Stimulated activated CD8-positive, alpha-beta memory T cell treated with anti-CD3 and anti-CD28 coated beads, Interleukin-7, amount 100 ng/mL, for 48 hours (primary cell): ENCODE measurements at regions not wholly inside any gene's neighbourhood (a gene's known extent, or its start where the extent isn't known, plus 50 kb on each side); places are given as distances from the start of the nearest gene placed in this dataset.

ENCODE experiments used
- DNase-seq, 2 donors: peaks; one replicate each; pipeline ENCODE4 v3.0.0-alpha.2; 2020; ENCODE audit warnings: low read depth in 1 of 2; ENCODE audit errors: extremely low read depth in 1 of 2

DNA sequence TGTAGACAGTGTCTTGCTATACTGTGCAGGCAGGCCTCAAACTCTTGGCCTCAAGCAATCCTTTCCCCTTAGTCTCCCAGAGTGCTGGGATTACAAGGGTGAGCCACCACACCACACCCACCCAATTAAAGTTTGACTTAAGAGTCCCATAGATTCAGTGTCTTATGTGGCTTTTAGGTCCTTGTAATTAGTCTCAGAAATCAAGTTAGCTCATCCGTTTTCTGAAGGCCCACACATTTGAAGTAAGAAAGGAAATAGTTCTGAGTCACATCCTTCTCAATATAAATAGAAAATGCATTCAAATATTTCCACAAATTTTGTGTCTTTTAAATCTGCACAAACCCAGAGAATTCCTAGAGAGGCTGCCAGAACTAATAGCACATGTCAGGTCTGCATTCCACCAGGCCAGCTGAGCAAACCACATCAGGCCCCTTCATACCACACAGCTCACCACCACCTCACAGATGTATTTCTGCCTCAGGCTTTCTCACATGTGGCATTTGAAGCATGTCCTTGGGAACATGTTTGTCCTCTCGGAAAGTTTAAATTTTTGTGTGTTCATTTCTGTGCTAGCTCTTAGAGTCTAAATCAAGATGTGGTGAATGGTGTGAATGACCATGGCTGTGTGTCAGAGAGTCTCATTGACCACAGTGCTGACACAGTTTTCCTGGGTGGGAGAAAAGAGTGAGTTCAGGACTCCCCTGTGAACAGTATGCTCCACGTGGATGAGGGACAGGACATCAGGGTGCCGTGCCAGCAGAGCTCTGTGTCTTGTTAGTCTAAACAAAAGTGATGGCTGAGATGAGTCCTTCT is 148.4 kb upstream of the USP9Y start:
- DNase-seq: no peak

DNA sequence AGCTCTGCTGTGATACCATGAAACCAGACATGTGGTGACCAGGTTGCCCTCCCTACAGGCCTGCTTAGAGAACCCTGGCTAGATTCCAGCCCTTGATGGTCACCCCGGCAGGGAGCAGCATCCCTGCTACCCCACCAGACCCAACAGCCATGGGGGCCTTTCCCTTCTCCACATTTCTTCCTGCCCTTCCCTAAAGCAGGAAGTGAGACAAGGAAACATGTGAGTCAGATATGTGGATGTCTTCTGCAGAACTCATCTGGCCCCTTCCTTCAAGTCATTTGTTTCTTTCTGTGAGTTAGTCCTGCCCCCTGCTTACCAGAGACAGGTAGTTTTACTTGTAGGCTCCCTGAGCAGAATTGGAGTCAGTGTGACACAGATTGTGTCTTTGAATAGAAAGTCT is 147.1 kb upstream of the USP9Y start:
- DNase-seq: no peak

DNA sequence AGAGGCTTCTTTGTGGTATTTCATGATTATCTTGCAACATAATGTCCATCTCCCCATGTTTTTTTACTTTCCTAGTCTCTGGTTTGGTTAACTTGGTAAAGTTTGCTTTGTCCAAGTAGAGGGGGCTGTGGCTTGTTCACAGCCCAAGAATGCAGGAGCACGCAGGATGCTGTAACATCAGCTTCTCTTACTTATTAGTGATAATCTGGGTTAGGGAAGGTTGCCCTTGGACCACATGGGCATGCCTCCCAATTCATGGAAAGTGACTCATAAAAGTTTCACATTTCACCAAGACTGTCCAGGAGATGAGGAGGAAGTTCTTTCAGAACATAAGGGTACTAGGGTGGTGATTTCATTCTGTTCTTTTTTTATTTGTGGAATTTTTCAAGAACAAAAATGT is 146.0 kb upstream of the USP9Y start:
- no peak for DNase-seq

DNA sequence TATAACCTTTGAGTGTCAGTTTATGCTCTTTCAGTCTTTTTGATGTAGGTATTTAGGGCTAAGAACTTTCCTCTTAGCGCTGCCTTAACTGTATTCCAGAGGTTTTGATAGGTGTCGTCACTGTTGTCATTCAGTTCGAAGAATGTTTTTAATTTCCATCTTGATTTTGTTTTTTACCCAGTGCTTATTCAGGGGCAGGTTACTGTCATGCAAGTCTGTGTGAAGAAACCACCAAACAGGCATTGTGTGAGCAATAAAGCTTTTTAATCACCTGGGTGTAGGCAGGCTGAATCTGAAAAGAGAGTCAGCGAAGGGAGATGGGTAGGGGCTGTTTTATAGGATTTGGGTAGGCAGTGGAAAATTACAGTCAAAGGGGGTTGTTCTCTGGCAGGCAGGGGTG is 142.0 kb upstream of the USP9Y start:
- DNase-seq: no peak

DNA sequence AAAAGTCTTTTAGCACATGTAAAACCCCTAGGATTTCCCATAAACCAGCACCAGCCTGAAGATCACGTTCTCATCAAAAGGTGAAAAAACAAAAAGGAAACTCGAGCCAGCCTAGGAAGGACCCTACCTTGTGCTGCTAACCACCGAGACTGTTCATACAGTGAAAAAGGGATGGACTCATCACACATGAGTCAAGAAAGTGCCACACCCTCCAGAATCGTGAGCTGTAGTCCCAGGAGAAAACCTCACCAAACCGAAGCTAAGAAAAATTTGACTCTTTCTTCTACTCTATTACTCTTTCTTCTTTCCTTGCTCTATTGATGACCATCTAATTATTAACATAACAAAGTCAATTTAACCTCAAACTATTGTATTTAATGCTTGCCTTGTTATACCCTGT is 124.8 kb upstream of the USP9Y start:
- DNase-seq: no peak

DNA sequence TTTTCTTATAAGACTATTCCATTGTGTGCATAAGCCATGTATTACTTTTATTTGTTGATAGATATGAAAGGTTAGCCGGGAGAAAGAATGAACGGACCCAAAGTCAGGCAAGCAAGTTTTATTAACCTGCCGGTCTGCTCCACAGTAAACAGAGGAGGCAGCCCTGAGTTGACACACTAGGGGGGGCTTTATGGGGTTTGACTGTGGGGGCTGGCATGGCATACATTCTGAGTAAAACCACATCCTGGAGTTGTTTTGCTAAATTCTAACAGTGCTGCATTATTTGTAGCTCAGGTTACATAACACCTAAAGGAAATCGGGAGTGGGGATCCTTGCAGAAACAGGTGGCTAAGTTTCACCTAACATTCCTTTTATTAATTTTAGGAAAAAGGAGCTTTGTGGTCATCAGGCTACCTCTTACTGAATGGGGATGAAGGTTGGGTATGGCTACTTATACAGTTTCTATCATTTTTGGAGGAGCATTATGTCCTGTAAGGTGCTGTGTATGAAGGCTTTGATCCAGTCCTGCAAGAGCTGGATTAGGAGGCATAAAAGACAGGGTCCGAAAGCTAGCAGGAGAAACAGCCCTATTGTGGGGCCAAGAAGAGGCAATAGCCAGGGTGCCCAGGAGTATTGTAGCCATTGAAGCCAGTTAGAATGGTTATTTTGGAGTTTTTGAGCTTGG is 107.4 kb upstream of the USP9Y start:
- DNase-seq: no peak

DNA sequence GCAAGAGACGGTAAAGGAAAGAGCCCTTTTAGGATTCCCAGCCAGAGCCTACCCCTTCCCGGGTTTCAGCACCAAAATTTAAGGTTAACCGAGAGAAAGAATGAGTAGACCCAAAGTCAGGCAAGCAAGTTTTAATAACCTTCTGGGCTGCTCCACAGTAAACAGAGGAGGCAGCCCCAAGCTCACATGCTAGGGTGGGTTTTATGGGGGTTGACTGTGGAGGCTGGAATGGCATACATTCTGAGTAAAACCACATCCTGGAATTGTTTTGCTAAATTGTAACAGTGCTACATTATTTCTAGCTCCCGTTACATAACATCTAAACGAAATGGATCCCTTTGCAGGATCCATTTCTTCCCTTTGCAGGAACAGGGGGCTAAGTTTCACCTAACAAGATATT is 102.2 kb upstream of the USP9Y start:
- DNase-seq: no peak

DNA sequence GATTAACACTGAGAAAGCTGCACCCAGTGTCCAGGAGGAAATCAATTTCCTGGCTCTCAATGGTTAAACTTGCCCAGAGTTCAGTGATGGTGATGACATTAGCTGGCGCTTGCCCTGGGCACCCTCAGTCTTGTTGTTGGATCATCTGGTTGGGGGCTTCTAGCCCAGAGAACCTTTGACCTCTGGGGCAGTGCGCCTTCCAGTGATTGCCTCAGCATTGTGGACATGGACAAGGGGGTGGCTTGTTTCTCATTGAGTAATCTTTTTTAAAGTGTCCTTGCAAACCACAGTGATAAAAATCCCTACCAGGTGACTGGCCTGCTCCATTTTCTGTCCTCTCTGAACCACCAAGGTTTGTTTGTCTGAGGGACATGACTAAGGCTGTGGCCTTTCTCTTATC is 95.6 kb upstream of the USP9Y start:
- no peak for DNase-seq

DNA sequence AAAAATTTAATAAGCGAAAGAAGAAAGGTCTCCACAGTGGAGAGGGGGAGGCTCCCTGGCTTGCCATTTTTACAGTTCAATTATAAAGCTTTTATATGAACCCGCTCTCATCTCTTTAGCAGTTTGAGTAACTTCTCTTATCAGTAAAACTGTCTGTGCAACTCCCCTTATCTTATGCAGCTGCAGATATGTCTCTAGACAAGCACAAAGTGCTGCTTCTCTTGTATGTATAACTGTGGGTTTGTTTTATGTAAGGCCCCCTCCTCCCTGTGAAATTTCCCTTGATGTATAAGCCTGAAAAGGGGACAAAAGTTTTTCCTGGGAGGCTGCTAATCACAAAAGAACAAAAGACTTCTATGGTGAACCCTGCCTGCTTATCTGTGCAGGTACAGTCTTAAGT is 90.2 kb upstream of the USP9Y start:
- no peak for DNase-seq

DNA sequence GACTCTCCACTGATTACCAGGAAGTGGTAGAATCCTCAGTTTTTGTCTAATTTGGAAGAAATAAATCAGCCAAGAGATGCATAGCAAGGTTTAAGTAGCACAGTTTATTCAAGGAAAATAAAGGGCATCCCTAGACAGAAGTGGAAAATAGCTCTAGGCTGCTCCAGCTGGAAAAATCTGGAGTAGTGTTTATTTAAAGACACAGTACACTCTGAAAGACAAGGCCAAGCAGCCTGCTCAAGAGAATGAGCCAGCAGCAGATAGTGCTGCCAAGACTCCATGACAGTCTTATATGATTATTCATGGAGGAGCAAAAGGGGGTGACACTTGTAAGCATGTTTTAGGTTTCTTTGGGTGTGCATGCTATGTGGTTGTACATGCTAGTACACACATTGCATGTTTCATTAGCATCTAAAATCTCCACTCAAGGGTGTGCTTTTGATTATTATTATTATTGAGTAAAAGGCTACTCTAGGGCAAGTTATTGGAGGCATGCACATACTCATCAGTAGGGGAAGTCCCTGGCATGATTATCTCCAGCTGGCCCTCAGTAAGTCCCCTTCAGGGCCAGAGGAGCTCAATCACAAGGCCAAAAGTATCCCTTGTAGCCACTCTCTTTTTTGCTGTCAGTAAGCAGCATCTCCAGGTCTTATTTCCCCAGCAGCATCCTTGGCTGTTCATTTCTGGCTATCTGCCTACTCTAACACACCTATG is 85.1 kb upstream of the USP9Y start:
- DNase-seq: no peak

DNA sequence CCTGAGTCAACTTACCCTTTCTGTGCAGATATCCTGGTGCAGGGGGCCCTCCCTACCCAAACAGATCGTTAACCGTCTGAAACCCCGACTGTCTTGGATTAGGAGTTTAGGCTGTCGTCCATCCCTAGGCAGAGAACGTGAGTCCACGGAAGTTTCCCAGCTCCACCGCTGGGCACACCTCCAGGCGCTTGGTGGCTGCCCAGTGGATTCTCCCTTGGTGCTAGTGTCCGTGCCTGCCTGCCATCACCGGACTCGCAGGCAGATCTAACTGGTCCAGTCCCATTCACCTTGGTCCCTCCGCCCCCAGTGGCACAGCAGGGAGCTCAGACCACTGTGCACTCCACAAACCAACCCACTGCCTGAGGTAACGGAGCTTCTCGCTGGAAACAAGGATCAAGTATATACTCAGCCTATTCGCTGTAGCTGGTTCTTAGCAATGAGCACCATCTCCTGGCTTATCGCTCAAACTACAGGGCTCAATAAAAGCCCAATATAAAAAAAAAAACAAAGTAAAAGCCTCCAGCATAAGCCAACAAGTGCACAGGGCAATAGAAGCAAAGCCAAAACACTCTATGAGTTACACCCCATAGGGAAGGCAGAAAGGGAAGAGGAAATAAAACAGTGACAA is 79.5 kb upstream of the USP9Y start:
- no peak for DNase-seq

DNA sequence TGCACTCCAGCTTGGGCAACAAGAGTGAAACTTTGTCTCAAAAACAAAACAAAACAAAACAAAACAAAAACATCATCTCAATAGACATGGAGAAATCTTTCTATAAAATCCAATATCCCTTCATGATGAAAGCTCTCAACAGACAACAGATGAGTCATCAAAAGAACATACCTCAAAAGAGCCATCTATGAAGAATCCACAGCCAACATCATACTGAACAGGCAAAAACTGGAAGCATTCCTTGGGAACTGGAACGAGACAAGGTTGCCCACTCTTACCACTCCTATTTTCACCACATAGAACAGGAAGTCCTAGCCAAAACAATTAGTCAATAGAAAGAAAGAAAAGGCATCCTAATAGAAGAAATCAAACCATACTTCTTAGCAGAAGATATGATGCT is 77.8 kb upstream of the USP9Y start:
- no peak for DNase-seq

DNA sequence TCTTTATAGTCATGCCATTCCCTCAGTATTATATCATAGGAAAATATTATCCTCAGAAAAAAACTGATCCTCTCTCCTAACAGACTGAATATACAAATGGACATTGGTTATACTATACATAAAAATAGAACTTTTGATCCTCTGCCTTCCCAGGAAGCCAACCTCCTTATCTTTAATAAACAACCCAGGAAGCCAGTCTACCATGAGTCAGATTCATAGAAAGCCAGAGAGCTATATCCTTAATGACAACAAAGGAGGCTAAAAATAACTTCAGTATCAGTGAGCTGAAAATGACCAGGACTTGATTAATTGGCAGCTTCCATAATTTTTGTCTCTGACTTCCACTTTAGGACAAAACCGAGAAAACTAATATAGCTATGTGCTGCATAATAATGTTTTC is 58.0 kb upstream of the USP9Y start:
- no peak for DNase-seq

DNA sequence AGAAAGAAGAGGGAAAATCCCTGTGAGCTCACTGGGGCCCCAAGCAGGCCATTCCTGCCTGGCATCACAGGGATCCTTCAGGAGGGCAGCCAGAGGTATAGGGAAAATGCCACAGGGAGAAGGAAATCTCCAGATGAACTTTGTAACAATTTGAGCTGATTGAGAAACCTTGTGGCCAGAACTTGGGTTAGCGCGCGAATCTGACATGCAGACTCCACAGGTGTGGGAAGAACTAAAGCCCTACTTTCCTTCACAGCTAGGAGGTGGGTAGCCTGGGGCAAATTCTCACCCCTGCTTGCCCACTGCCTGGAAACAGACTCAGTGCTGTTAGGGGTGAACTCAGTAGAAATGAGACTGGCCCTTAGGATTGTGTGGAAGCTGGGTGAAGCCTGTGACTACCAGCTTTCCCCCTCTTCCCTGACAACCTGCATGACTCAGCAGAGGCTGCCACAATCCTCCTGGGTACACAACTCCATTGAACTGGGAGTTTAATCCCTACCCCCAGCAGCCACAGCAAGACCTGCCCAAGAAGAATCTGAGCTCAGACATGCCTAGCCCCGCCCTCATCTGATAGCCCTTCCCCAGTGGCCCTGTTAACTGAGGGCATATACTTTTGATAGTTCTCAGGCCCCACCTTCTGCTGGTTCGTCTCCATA is 57.2 kb upstream of the USP9Y start:
- DNase-seq: no peak

DNA sequence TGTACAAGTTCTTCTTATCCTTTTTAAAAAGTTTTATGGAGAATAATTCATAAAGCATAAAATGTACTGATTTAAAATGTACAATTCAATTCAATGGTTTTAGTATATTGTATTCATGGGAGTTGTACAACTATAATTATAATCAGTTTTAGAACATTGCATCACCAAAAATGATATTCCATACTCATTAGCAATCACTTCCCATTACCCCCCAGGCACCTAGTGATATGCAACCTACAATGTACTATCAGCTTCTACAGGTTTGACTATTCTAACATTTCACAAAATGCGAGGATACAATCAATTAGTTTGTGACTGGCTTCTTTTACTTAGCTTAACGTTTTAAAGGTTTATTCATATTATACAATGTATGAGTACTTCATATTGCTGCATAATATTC is 49.9 kb upstream of the USP9Y start:
- no peak for DNase-seq
